NCI-H1105 (cell line): ENCODE measurements at regions not wholly inside any gene's neighbourhood (a gene's known extent, or its start where the extent isn't known, plus 50 kb on each side); places are given as distances from the start of the nearest gene placed in this dataset.
"Not testable (repeated sequence)": the region's sequence is repeated elsewhere in the genome, so short reads cannot be mapped to it uniquely, and the experiment has no call there.

Experiments
- DNase-seq: peaks from one replicate; lab custom pipeline; 2025; lab: John Stamatoyannopoulos, UW

GRCh38 chr19:28632371-28633080, 580.4 kb downstream of the UQCRFS1 start:
- no peak for DNase-seq

- DNase-seq: no peak
These were observed 581.0 kb downstream of the UQCRFS1 start for GRCh38 chr19:28631961-28632360.

- DNase-seq: no peak
These were observed 585.3 kb downstream of the UQCRFS1 start for GRCh38 chr19:28627669-28628068.

- DNase-seq: not testable (repeated sequence)
These were observed 586.5 kb downstream of the UQCRFS1 start for GRCh38 chr19:28626407-28626806.

- no peak for DNase-seq
These were observed 593.0 kb downstream of the UQCRFS1 start for GRCh38 chr19:28619816-28620429.

- no peak for DNase-seq
These were observed 594.4 kb downstream of the UQCRFS1 start for GRCh38 chr19:28618504-28618903.

- DNase-seq: no peak
These were observed 597.0 kb downstream of the UQCRFS1 start for GRCh38 chr19:28615966-28616365.

GRCh38 chr19:28615546-28615916, 597.4 kb downstream of the UQCRFS1 start:
- DNase-seq: no peak

GRCh38 chr19:28614634-28615545, 598.1 kb downstream of the UQCRFS1 start:
- no peak for DNase-seq

GRCh38 chr19:28612275-28612769, 600.6 kb downstream of the UQCRFS1 start:
- no peak for DNase-seq

GRCh38 chr19:28611227-28611914, 601.6 kb downstream of the UQCRFS1 start:
- DNase-seq: not testable (repeated sequence)

- DNase-seq: no peak
These were observed 602.2 kb downstream of the UQCRFS1 start for GRCh38 chr19:28610731-28611130.

GRCh38 chr19:28609944-28610343, 603.0 kb downstream of the UQCRFS1 start:
- DNase-seq: no peak

GRCh38 chr19:28609091-28609755, 603.7 kb downstream of the UQCRFS1 start:
- no peak for DNase-seq

GRCh38 chr19:28608292-28608691, 604.7 kb downstream of the UQCRFS1 start:
- DNase-seq: no peak

- DNase-seq: no peak
These were observed 605.8 kb downstream of the UQCRFS1 start for GRCh38 chr19:28607066-28607583.

- DNase-seq: no peak
These were observed 606.5 kb downstream of the UQCRFS1 start for GRCh38 chr19:28606269-28607032.

GRCh38 chr19:28605501-28606268, 607.3 kb downstream of the UQCRFS1 start:
- no peak for DNase-seq

- no peak for DNase-seq
These were observed 609.5 kb downstream of the UQCRFS1 start for GRCh38 chr19:28603453-28603852.
